HL-60/S4 (cell line): ENCODE measurements at regions not wholly inside any gene's neighbourhood (a gene's known extent, or its start where the extent isn't known, plus 50 kb on each side); places are given as distances from the start of the nearest gene placed in this dataset.

Source experiments
- in situ Hi-C: fragments of 300-500 bp; cut with MboI; formaldehyde crosslinking; loops from 2 replicates; pipeline ENCODE4 v1.14.3; 2022; ENCODE audit warnings: low sequenced_read_pairs

DNA sequence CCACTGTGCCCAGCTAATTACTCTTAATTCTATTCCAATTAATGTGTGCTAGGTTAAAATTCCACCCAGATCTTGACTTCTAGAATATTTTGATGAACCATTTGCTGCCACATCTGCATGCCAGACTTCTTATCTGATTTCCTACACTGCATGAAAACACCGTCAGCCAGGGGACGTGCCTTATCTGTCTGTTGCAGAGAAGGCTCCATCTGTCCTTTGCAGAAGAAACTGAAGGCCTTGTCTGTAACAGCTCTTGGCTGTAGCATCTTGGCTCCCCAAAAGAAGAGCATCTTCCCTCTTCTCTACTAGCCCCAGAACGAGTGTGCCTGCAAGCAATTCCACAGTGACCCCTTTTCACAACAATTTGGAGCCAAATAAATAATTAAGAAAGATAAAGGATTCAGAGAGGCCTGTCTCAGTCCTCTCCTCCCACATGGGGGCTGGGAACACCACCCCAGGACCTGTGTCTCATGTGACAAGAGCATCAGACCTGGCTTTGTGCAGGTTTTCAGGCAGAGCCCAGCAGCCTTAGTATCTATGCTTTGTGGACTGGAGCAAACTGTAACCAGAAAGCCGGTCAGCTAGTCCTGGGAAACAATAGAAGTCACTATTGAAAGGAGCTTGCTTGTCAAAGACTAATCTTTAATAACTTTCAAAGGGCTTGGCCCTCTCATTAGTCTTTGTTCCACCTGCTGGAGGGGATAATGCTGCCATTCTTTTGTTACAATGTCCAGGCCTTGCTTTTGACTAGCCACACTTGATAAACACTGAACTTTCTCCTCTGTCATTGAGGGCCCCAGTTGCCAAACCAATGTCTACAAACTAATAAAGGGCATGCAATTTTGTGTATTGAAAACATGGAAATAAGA lies 84.0 kb upstream of the NEUROD1 start:
- in situ Hi-C loops, result loop anchor here (25.0 kb wide), 1 partner anchor 323 kb away; no protein-coding TSS in a partner anchor

DNA sequence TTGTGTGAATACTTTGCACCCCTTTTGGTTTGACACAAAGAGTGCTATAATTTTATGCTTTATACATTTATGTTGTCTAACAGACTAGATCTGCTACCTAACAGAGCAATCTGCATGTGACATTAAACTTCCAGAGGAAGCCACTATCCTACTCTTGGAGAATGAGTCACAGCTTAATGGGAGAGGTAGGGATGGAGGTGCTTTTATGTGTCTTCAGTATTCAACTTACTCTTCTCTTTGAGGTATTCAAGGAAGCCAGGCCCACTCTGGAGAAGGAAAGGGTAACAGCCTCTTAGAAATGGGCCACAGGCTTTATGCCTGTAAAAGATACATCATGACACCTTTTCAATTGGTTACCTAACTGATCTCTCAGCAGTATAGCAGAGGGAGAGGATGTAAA lies 85.8 kb upstream of the NEUROD1 start:
- in situ Hi-C loops, result loop anchor here (25.0 kb wide), 1 partner anchor 321 kb away; no protein-coding TSS in a partner anchor

DNA sequence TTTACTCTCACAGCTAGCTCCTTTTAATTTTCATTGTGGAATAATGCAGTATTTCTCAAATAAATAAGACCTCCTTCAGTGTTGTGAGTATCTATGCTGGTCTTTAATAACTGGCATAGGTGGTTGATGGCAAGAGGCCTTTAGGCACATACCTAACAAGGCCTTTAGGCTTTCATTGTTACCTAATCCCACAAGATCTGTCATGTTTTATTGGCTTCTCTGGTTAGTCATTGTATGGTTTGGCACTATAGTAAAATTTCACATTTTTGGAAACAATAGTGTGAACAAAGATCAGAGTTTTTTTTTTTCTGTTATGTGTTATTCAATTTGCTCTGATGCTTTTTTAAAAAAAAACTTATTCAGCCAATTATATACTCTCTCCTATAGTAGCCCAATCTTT lies 89.8 kb upstream of the NEUROD1 start:
- in situ Hi-C loops, result loop anchor here (25.0 kb wide), 1 partner anchor 317 kb away; no protein-coding TSS in a partner anchor

DNA sequence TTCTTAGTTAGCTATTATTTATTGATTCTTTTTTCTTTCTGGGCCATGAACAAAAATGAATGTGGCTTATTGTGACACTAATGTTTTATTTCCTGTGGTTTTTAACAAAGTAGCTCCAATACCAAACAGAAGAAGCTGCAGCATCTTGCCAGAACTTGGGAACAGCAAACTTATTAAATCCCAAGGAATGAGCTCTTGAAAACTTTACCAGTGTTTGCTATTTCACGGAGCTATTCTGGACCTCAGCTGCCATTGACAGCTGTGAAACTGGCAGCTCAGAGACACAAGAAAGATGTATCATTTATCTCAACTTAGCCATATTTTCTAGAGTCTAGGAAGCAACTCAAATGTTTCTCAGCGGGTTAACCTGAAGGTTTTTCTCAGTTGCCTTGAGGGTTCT lies 91.0 kb upstream of the NEUROD1 start:
- in situ Hi-C loops, result loop anchor here (25.0 kb wide), 1 partner anchor 316 kb away; no protein-coding TSS in a partner anchor

DNA sequence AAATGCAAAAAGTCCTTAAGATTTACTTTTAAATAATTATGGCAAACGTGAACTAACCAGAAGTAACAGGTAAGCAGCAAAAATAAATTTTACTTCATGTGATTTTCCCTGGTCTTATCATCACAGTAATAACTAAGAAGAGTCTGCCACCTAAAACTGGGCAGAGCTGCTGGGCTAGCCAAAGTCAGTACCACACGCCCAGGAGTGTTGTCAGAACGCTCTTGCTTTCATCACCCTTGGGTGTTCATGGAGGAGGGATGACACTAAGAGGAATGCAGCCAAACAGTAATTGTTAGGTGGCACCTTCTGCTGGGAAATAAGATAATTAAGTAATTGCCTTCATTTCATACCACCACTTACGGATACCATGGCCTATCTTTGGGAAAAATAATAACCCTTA lies 92.0 kb upstream of the NEUROD1 start:
- in situ Hi-C loops, result loop anchor here (25.0 kb wide), 1 partner anchor 315 kb away; no protein-coding TSS in a partner anchor

DNA sequence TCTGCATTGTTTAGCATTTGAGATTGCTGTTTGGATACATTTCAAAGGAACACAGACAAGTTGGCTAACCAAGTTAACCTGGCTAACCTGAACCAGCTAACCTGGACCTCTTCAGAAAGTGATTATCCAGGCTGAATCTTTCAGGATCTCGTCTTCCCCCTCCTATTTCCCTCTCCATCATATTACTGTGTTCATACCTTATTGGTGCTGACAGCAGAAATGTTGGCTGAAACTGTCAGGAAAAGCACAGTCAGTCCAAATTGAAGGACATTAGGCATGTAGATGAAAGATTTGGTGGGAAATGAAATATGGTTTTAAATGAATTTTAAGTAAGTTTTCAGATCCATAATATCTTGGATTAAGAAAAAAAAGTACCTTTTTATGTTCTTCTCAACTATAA lies 92.5 kb upstream of the NEUROD1 start:
- in situ Hi-C loops, result loop anchor here (25.0 kb wide), 1 partner anchor 315 kb away; no protein-coding TSS in a partner anchor

DNA sequence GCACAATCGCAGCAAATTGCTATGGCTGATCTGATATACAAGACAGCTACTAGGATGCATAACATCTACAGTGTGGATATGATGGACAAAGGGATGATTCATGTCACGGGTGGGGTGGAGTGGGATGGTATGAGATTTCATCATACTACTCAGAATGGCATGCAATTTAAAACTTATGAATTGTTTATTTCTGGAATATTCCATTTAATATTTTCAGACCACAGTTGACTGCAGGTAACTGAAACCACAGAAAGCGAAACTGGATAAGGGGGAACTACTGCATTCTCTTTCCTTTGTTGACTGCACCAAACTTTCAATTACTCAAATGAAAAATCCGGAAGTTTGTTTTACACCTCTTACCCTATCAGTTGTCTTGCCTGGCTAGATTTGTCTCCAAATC lies 94.4 kb upstream of the NEUROD1 start:
- in situ Hi-C loops, result loop anchor here (25.0 kb wide), 1 partner anchor 313 kb away; no protein-coding TSS in a partner anchor

DNA sequence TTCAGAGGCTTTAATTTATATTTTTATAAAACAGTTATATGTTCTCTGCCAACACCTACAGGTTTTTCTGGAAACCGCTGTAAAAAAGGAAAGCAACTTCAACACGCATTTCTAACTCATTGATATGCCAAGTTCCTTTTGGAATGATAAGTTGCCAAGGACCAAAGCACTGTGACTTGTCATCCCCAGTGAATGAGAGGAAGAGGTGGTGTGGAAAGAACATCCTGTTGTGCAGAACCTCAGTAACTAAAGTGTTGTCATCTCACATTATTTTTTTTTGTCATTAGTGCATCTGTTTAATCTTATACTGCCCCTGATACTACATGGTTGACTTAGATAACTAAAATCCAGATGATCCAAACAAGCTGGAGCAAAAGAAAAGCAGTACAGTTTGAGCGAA lies 96.0 kb upstream of the NEUROD1 start:
- in situ Hi-C loops, result no loop called here

DNA sequence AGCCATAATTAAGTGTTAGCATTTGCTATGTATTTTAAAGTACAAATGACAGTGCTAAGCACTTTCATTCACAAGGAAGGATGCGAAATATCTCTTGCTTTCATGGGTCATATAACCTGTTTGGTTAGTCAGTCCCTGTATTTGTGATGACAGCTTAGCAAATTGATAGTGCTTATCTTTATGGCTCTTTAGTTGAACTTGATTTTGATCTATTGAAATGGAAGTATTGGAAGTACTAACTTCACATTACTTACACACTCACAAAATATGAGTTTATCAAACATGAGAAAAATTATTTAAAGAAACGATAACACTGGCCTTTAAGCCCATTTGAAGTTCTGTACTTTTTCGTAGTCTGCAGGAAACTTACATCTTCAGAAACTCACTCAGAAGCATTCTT lies 97.4 kb upstream of the NEUROD1 start:
- in situ Hi-C loops, result no loop called here

DNA sequence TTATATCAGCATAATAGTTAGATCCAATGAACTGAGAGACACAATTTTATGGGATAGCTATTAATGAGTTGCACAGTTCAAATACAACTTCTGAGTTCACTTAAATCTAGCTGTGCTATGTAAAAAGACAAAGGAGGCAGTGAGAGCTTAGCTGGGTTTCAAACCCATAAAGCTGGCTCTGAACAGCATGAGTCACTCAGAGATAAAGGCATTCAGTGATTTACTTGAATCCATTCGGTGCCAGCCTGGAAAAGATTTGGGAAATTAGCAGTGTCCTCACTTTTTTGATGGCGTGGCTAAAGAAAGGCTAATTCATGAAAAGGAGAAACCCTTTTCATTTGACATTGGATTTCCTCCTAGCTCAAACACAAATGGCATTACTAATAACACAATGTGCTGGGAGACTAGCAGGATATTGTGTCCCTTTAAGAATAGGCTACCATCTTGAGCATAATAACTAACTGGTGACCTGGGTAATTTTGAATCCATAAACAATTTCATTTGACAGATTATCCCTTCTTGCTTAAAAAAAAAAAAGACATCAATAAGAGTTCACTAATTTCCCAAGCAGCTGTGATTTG lies 98.4 kb upstream of the NEUROD1 start:
- in situ Hi-C loops, result no loop called here

DNA sequence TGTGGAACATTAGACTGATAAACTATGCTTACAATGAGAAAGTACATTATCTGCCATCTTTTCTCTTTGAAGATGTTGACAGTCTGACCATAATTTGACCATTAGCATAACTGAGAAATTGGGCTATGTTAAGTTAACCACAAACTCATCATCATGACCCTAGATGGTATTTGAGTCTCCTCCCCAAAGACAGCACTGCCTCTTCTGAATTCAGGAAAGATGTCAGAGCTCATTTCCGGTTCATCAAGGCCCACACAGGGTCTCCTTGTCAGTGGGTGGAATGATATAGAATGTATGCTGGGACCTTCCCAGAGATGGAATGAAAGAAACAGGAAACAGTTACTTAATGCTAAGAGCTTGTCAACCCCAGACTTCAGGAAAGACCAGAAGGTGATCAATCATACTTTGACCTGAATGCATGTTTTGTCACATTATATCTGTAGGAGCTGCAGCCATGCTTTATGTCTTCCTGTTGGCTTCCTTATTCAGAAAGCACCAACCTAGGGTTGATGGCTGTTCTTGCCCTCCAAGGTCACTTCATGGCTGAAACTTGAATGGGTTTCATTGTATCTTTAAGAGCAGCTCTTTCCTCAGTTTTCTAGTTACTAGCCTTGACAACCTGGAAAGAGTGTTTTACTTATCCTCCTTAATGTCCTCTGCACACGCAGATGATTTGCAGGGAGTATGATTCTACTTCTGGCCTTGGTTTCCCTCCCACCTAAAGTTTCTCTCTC lies 99.1 kb upstream of the NEUROD1 start:
- in situ Hi-C loops, result no loop called here

DNA sequence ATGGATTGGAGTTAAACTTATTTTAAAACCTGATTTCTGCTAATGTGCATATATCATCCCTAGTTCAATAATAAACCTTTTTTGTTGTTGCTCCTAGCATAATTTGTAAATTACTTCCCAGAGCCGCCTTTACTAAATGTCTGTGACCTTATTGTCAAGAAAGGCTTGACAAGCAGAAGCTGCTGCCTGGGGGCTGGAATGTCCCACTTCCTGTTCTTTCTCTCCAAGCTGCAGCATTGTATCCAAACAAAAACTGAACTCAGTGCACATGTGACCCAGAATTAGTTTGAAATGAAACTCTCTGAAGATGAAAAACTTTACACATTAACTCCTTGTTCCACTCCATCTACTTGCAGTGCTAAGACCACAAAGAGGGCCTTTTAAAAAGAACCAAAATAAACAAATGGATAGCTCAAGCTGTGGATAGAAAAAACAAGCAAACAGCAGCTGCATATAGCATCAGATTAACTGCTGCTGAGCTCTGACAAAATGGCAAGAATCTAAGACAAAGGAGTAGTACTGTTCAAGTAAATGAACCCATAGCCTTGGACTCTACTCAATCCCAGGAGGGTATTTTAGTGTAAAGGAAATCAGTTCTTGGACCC lies 99.8 kb upstream of the NEUROD1 start:
- in situ Hi-C loops, result no loop called here

DNA sequence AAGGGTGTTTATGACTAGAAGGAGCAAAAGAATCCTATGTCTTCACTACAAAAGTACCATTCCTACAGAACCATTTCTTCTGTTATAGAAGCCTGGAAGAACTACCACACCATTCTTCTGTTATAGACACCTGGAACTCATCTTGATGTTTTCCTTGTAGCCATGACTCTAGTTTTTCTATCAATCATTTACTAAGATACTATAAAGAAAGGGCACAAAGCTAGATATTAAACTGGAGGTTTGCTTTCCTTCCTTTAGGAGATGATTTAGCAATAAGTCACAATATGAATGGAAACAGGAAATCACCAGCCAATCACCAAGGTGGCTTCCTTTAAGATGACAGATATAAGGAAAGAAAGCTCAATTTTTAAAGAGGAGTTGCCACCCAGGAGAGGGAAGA lies 100.3 kb upstream of the NEUROD1 start:
- in situ Hi-C loops, result no loop called here

DNA sequence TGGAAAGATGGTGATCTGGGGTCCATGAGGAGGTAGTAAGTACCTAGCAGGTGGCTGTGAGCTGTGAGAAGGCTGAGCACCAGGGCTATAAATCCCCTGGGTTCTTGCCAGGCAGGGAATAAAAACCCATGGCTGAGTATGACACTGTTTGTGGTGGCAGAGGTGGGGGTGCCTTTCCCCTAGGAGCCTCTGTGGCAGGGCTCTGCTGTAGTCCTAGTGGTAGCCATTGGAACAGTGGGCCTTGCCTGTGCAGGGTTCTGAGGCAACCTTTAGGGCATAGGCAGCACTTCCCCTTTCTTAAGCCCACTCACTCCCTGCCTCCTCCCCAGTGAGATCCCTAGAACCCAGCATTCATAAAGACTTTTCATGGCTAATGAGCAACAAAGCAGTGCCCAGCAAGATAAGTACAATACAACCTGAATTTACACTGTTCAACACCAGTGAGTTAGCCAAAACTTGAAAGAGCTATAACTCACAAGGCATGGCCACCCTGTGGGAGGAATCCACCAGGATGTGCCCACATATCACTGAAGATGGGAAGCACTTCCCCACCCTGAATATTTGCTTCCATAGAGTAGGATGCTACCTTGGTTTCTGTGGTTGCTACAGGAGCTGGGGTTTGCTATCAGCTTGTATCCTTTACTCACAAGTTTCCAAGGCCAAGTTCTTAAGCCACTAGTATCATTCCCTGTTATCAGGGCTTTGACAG lies 100.9 kb upstream of the NEUROD1 start:
- in situ Hi-C loops, result no loop called here

DNA sequence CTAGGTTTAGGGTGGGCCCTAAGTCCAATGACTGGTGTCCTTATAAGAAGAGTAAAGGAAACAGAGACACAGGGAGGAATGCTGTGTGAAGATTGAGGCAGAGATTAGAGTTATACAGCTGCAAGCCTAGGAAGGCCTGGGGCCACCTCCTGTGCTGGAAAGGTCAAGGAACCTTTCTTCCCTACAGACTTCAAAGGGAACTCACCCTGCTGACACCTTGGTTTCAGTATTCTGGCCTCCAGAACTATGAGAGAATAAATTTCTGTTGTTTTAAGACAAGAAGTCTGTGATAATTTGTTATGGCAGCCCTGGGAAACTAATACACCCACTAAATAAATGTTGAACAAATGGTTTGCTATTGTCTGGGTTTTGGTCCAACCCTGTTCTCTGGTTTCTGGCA lies 102.3 kb upstream of the NEUROD1 start:
- in situ Hi-C loops, result no loop called here

DNA sequence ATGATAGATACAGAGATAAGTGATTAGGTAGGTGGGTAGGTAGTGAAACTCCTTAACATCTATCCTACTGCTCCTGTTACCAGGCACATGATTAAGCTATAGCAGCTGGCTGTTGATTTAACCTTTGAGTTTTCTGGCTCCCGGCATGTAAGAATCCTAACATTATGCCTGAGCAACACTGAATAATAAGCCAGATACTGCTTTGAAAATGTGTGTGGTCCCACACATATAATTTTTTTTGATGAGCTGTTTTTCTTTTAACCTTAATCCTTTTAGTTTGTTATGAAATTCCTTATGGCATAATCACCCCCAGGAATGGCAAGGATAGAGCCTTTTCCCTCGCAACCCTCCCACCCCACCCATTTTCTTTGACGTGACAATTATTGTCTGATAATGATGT lies 104.2 kb upstream of the NEUROD1 start:
- in situ Hi-C loops, result no loop called here

DNA sequence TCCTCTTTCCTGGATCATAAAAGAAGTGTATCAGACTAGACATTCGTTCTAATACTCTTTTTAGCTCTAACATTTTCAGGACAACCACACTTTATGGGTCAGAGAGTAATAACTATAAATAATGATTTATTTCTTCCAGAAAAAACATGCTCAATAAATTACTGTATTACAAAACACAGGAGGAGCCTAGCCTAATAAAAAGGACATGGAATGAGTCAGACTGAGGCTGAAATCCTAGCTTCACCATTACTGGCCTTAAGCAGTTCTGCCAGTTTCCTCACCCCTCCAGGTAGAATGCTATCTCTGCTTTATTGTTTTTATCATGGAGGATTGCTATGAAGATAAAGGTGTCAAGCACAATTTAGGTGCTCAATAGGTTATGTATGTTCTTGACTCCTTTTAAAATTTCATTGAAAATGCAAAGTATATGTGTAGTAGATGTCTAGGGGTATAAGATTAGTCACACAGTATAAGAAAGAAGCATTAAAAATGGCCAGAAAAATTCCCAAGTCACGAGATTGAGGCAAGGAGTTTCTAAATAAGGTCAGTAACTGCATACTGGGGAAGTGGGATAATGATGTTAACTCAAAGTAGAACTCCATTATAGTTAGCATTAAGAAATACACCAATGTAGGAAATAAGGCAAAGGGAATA lies 105.5 kb upstream of the NEUROD1 start:
- in situ Hi-C loops, result no loop called here

DNA sequence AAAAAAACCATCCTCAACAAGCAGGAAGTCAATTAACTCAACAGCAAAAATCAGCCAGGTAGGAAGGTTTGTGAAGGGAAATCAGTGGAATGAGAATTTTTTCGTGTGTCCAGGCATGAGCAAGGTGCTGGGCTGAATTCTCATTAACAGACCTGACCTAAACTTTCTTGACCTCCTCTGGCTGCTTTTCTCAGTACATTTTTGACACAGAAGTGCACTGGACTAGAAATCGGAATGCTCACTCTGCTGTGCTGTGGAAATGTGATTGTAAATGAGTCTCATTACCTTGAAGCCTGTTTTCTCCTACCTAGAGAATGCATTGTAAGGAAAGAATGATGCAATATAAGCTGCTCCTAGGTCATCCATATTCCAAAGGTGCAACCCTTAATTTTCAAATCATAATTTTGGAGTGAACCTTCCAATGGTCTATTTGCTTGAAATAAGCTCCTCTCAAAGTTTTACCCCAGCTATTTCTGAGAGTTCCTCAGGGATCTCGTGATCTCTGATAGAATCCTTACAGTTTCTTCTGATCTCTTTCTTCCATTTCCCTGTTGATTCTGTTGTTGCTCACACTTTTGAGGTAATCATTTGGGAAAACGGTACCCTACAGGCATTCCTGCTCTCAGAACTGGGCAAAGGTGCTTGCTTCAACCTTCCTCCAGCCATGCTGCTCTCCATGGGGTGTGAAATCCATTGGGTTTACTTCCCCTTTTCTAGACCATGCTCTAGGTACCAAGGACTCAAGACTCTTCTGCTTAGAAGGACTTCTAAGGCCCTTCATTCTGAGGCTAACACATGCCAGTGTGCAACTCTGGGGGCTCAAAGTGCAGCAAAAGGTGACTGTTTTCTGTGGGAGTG lies 104.9 kb upstream of the ITPRID2 start:
- in situ Hi-C loops, result no loop called here
